ENCODE measurements at regions not wholly inside any gene's neighbourhood (a gene's known extent, or its start where the extent isn't known, plus 50 kb on each side); places are given as distances from the start of the nearest gene placed in this dataset.

DNA sequence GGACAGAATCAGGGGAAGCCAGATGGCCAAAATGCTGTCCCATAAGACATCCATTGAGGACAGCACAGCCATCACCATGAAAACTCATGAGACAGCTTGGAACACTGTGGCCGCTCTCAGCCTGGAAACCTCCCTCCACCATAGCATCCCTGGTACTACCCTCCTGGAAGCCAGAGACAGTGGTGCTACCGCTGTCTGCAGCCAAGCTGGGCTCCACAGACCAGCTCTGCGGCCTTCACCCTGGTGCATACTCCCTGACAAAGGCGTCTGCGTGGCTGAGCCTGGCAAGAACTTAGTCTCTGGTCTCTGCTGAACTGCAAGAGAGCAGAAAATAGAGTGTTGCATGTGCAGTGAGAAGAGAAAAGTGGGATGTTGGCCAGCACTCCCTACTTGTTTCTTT lies 558.0 kb downstream of the C6orf118 start:
- Histone ChIP-seq H3K4me1 (ENCODE audit: low read length) (peaks cover 9% of the 10 kb centered on the region), H2AFZ (ENCODE audit: low read length) (no peak overlapping the region), H3K4me2 (ENCODE audit: low read depth, low read length) (no peak overlapping the region), H3K9me2 (replicated peaks; ENCODE audit: insufficient read depth, low read length) (no peaks in the 10 kb centered on the region), H3K27ac (ENCODE audit: low read length) (no peak overlapping the region), H3K9me3 (replicated peaks; ENCODE audit: insufficient read depth, low read length) (no peaks in the 10 kb centered on the region), H3K36me3 (replicated peaks; ENCODE audit: insufficient read depth, low read length) (no peaks in the 10 kb centered on the region), H3K79me2 (ENCODE audit: low read length) (no peaks in the 10 kb centered on the region), H3K27me3 (replicated peaks; ENCODE audit: insufficient read depth, low read length) (no peaks in the 10 kb centered on the region), H3K9ac (ENCODE audit: low read length) (no peak overlapping the region), H3K4me3 (ENCODE audit: low read length) (no peak overlapping the region), H4K20me1 (ENCODE audit: insufficient read depth, low read length) (no peaks in the 10 kb centered on the region), H3F3A (ENCODE audit: insufficient read depth, low read length) (no peaks in the 10 kb centered on the region)
- no peak for DNase-seq
- no peak for TF ChIP-seq EZH2 (optimal IDR thresholded peaks at IDR 0.05; ENCODE audit: low read depth, low read length)
- TF ChIP-seq, protein P1, sequence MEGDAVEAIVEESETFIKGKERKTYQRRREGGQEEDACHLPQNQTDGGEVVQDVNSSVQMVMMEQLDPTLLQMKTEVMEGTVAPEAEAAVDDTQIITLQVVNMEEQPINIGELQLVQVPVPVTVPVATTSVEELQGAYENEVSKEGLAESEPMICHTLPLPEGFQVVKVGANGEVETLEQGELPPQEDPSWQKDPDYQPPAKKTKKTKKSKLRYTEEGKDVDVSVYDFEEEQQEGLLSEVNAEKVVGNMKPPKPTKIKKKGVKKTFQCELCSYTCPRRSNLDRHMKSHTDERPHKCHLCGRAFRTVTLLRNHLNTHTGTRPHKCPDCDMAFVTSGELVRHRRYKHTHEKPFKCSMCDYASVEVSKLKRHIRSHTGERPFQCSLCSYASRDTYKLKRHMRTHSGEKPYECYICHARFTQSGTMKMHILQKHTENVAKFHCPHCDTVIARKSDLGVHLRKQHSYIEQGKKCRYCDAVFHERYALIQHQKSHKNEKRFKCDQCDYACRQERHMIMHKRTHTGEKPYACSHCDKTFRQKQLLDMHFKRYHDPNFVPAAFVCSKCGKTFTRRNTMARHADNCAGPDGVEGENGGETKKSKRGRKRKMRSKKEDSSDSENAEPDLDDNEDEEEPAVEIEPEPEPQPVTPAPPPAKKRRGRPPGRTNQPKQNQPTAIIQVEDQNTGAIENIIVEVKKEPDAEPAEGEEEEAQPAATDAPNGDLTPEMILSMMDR (IDR thresholded peaks at IDR 0.05; ENCODE audit: low read length) = no peak
- TF ChIP-seq EZH2phosphoT487 (IDR thresholded peaks at IDR 0.05; ENCODE audit: low read length) = no peak

DNA sequence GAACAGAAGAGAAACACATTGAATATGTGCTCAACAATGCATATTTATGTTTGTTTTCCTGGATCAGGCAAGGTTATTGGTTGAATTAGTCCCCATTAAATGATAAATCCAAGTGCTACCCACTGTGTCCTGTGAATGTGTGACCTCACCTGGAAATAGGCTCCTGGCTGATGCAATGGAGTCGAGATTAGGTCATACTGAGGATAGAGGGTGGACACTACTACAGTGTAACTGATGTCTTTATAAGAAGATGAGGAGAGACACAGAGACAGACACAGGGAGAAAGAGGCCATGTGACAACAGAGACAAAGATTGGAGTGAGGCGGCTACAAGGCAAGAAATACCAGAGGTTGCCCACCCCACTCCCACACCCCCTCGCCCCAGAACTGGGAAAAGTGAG lies 559.3 kb downstream of the C6orf118 start:
- no peaks in the 10 kb centered on the region for H3K79me2 ChIP-seq (ENCODE audit: low read length)
- no peaks in the 10 kb centered on the region for H4K20me1 ChIP-seq (ENCODE audit: insufficient read depth, low read length)
- peaks cover 9% of the 10 kb centered on the region for H3K4me1 ChIP-seq (ENCODE audit: low read length)
- no peaks in the 10 kb centered on the region for H3F3A ChIP-seq (ENCODE audit: insufficient read depth, low read length)
- no peak overlapping the region for H3K4me3 ChIP-seq (ENCODE audit: low read length)
- no peak overlapping the region for H3K4me2 ChIP-seq (ENCODE audit: low read depth, low read length)
- no peak for DNase-seq
- H3K9me3 ChIP-seq (replicated peaks; ENCODE audit: insufficient read depth, low read length) = no peaks in the 10 kb centered on the region
- H3K27me3 ChIP-seq (replicated peaks; ENCODE audit: insufficient read depth, low read length) = no peaks in the 10 kb centered on the region
- no peak overlapping the region for H2AFZ ChIP-seq (ENCODE audit: low read length)
- H3K27ac ChIP-seq (ENCODE audit: low read length) = no peak overlapping the region
- H3K36me3 ChIP-seq (replicated peaks; ENCODE audit: insufficient read depth, low read length) = no peaks in the 10 kb centered on the region
- H3K9me2 ChIP-seq (replicated peaks; ENCODE audit: insufficient read depth, low read length) = no peaks in the 10 kb centered on the region
- H3K9ac ChIP-seq (ENCODE audit: low read length) = no peak overlapping the region
- TF ChIP-seq EZH2phosphoT487 (IDR thresholded peaks at IDR 0.05; ENCODE audit: low read length) (no peak), EZH2 (optimal IDR thresholded peaks at IDR 0.05; ENCODE audit: low read depth, low read length) (no peak)
- TF ChIP-seq, protein P1 (IDR thresholded peaks at IDR 0.05; ENCODE audit: low read length) = no peak

DNA sequence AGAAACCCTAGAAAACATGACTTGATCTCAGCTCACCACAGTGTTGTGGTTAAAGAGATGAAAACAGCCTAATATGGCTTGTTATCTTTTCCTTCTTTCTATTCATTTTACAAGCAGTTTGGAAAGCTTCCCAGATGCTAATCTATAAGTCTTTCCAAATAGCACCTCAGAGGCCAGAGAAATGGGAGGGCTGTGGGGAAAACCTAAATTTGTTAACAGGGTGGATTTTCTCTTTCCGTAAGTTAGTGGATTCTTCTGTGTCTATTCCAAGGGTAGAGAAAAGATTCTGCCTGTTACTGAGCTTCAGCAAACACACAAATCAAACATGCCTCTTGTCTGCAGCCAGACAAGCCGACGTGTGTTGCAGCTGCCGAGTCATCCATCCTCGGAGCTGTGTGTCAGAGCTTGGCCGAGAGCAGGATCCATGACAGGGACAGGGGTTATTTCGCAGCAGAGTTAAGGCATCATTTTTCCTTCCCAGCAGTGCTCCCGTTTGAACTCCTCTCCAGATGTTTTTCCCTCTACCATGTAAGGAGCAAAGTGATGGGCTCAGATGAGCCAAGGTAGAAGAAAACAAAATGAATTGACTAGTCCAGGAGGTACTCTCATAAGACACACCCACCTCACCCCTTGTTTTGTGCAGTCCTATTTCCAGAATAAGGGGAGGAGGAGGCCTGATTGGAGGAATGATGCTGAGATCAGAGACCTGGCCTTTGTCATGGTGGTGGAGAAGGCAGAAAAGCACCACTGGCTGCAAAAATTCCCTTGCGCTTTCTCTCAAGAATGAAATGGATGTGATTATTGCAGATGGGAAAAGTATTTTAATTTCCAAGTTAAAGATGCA lies 560.0 kb downstream of the C6orf118 start:
- H3K9ac ChIP-seq (ENCODE audit: low read length) = no peak overlapping the region
- H3K79me2 ChIP-seq (ENCODE audit: low read length) = no peaks in the 10 kb centered on the region
- TF ChIP-seq EZH2phosphoT487 (IDR thresholded peaks at IDR 0.05; ENCODE audit: low read length) = no peak
- TF ChIP-seq, protein P1 (IDR thresholded peaks at IDR 0.05; ENCODE audit: low read length) = no peak
- TF ChIP-seq EZH2 (optimal IDR thresholded peaks at IDR 0.05; ENCODE audit: low read depth, low read length) = no peak
- H3K36me3 ChIP-seq (replicated peaks; ENCODE audit: insufficient read depth, low read length) = no peaks in the 10 kb centered on the region
- no peaks in the 10 kb centered on the region for H3K9me2 ChIP-seq (replicated peaks; ENCODE audit: insufficient read depth, low read length)
- H2AFZ ChIP-seq (ENCODE audit: low read length) = no peak overlapping the region
- no peak for DNase-seq
- H3K4me2 ChIP-seq (ENCODE audit: low read depth, low read length) = 0 out of 2 replicates have a peak overlapping the region, but pooled peaks have one; percentile 34
- H3K27me3 ChIP-seq (replicated peaks; ENCODE audit: insufficient read depth, low read length) = no peaks in the 10 kb centered on the region
- peaks cover 9% of the 10 kb centered on the region for H3K4me1 ChIP-seq (ENCODE audit: low read length)
- H3F3A ChIP-seq (ENCODE audit: insufficient read depth, low read length) = no peaks in the 10 kb centered on the region
- H3K4me3 ChIP-seq (ENCODE audit: low read length) = no peak overlapping the region
- no peaks in the 10 kb centered on the region for H4K20me1 ChIP-seq (ENCODE audit: insufficient read depth, low read length)
- H3K9me3 ChIP-seq (replicated peaks; ENCODE audit: insufficient read depth, low read length) = no peaks in the 10 kb centered on the region
- H3K27ac ChIP-seq (ENCODE audit: low read length) = no peak overlapping the region; the same call in 1 of the 2 replicates

Data from MM.1S (cell line).